HG02588 (cell line): ENCODE measurements at regions not wholly inside any gene's neighbourhood (a gene's known extent, or its start where the extent isn't known, plus 50 kb on each side); places are given as distances from the start of the nearest gene placed in this dataset.
A peak's percentile ranks its signal among the peaks of the same experiment; 100 is the strongest.
"Not testable (repeated sequence)": the region's sequence is repeated elsewhere in the genome, so short reads cannot be mapped to it uniquely, and the experiment has no call there.

Experiments
- ATAC-seq: cut with Tn5 transposase; IDR thresholded peaks from one replicate; pipeline ENCODE4 v1.9.1; 2021; ENCODE audit warnings: mild to moderate bottlenecking, moderate library complexity; ENCODE audit not compliant: unreplicated experiment

- ATAC-seq = peak; percentile 95
These were observed 86.8 kb downstream of the FAM72B start for GRCh38 chr1:121097127-121097866.

- ATAC-seq = peak; percentile 7
These were observed 86.3 kb downstream of the FAM72B start for GRCh38 chr1:121097867-121098215.

GRCh38 chr1:121109025-121109424, 75.1 kb downstream of the FAM72B start:
- not testable (repeated sequence) for ATAC-seq

GRCh38 chr1:121116522-121117297, 67.4 kb downstream of the FAM72B start:
- ATAC-seq = not testable (repeated sequence)

- ATAC-seq = not testable (repeated sequence)
These were observed 66.9 kb downstream of the FAM72B start for GRCh38 chr1:121117298-121117611.

- not testable (repeated sequence) for ATAC-seq
These were observed 66.3 kb downstream of the FAM72B start for GRCh38 chr1:121117622-121118479.
